Liver (tissue), 8 donors: ENCODE measurements at regions not wholly inside any gene's neighbourhood (a gene's known extent, or its start where the extent isn't known, plus 50 kb on each side); places are given as distances from the start of the nearest gene placed in this dataset.
A peak's percentile ranks its signal among the peaks of the same experiment; 100 is the strongest.

Experiments used
- DNase-seq: peaks from one replicate; pipeline ENCODE4 v3.0.0-alpha.2; 2017; ENCODE audit warnings: low spot score
- H3K27ac ChIP-seq, 2 donors: one replicate each; pipeline ENCODE4 v1.7.0; 2013; ENCODE audit warnings: inconsistent platforms in 2 of 2, low read length in 2 of 2, control low read depth in 1 of 2, low read depth in 1 of 2, mild to moderate bottlenecking in 1 of 2
- H3K27me3 ChIP-seq, 4 donors: one replicate each; pipeline versions ENCODE4 v1.6.1 to v1.7.0; 2013; ENCODE audit warnings: low read length in 3 of 4, inconsistent platforms in 1 of 4, mild to moderate bottlenecking in 1 of 4, moderate library complexity in 1 of 4; ENCODE audit not compliant: control insufficient read depth in 4 of 4, insufficient read depth in 4 of 4
- H3K36me3 ChIP-seq, 4 donors: one replicate each; pipeline versions ENCODE4 v1.6.1 to v1.7.0; 2013; ENCODE audit warnings: low read length in 3 of 4, mild to moderate bottlenecking in 3 of 4, low read depth in 1 of 4, moderate library complexity in 1 of 4; ENCODE audit not compliant: control insufficient read depth in 4 of 4, insufficient read depth in 3 of 4
- H3K4me1 ChIP-seq, 4 donors: one replicate each; pipeline versions ENCODE4 v1.6.1 to v1.7.0; 2013; ENCODE audit warnings: low read length in 3 of 4, mild to moderate bottlenecking in 3 of 4, moderate library complexity in 1 of 4; ENCODE audit not compliant: control insufficient read depth in 4 of 4, insufficient read depth in 4 of 4
- H3K4me3 ChIP-seq, 3 donors: one replicate each; pipeline versions ENCODE4 v1.6.1 to v1.7.0; 2013; ENCODE audit warnings: low read length in 3 of 3, control low read depth in 1 of 3, low read depth in 1 of 3, mild to moderate bottlenecking in 1 of 3
- H3K9ac ChIP-seq, 2 donors: one replicate each; pipeline ENCODE4 v1.7.0; 2013; ENCODE audit warnings: low read length in 2 of 2, mild to moderate bottlenecking in 2 of 2, moderate library complexity in 2 of 2, control low read depth in 1 of 2, low read depth in 1 of 2
- H3K9me3 ChIP-seq, 4 donors: one replicate each; pipeline versions ENCODE4 v1.6.1 to v1.7.0; 2013; ENCODE audit warnings: low read length in 3 of 4; ENCODE audit not compliant: control insufficient read depth in 4 of 4
- EGR1 ChIP-seq, 2 donors: IDR thresholded peaks; 2 replicates each; pipeline ENCODE4 v1.6.1; 2016 to 2018; ENCODE audit warnings: antibody characterized with exemption in 2 of 2, low read depth in 2 of 2
- FOXA1 ChIP-seq: IDR thresholded peaks from 2 replicates; pipeline ENCODE4 v1.6.1; 2016; ENCODE audit warnings: antibody characterized with exemption
- FOXA2 ChIP-seq: IDR thresholded peaks from 2 replicates; pipeline ENCODE4 v1.6.1; 2016; ENCODE audit warnings: antibody characterized with exemption
- GABPA ChIP-seq, 2 donors: IDR thresholded peaks in 1 of 2; conservative IDR thresholded peaks in 1 of 2; 2 replicates each; pipeline ENCODE4 v1.6.1; 2016; ENCODE audit warnings: antibody characterized with exemption in 2 of 2, mild to moderate bottlenecking in 1 of 2, moderate library complexity in 1 of 2
- HNF4A ChIP-seq, 2 donors: conservative IDR thresholded peaks; 2 replicates each; pipeline ENCODE4 v1.6.1; 2016; ENCODE audit warnings: antibody characterized with exemption in 2 of 2, mild to moderate bottlenecking in 2 of 2
- HNF4G ChIP-seq: IDR thresholded peaks from 2 replicates; pipeline ENCODE4 v1.6.1; 2016; ENCODE audit warnings: antibody characterized with exemption
- NR2F2 ChIP-seq: IDR thresholded peaks from 2 replicates; pipeline ENCODE4 v1.6.1; 2016; ENCODE audit warnings: antibody characterized with exemption
- RXRA ChIP-seq, 2 donors: IDR thresholded peaks; 2 replicates each; pipeline ENCODE4 v1.6.1; 2017 to 2018; ENCODE audit warnings: antibody characterized with exemption in 2 of 2, mild to moderate bottlenecking in 1 of 2
- SP1 ChIP-seq: IDR thresholded peaks from 2 replicates; pipeline ENCODE4 v1.6.1; 2018; ENCODE audit warnings: antibody characterized with exemption, mild to moderate bottlenecking
- TAF1 ChIP-seq: conservative IDR thresholded peaks from 2 replicates; pipeline ENCODE4 v1.6.1; 2016; ENCODE audit warnings: antibody characterized with exemption, mild to moderate bottlenecking
- YY1 ChIP-seq: IDR thresholded peaks from 2 replicates; pipeline ENCODE4 v1.6.1; 2016; ENCODE audit warnings: antibody characterized with exemption, mild to moderate bottlenecking
- WGBS: extraction: QIAGEN DNeasy Blood & Tissue Kit; methylation state at CpG from one replicate; pipeline ENCODE4 v1.1.7; 2013; 5-methylcytosine and 5-hydroxymethylcytosine counted together
- TF ChIP-seq, protein P1 (sequence below): IDR thresholded peaks from 2 replicates; pipeline ENCODE4 v1.6.1; 2016; ENCODE audit warnings: antibody characterized with exemption, mild to moderate bottlenecking
- TF ChIP-seq, protein P2 (sequence below): IDR thresholded peaks from 2 replicates; pipeline ENCODE4 v1.6.1; 2016; ENCODE audit warnings: antibody characterized with exemption
- TF ChIP-seq, protein P3 (sequence below): fragments of 150-350 bp; IDR thresholded peaks from 2 replicates; pipeline ENCODE4 v1.5.1; 2017; ENCODE audit warnings: improper control_type of control experiment, low read depth, low read length; ENCODE audit not compliant: missing input control
- donor health status: healthy.
- donor health status: healthy.
- donor health status: healthy.
- donor health status: healthy.
- donor health status: healthy.

GRCh38 chr13:26476111-26476781, 81.2 kb upstream of the WASF3 start:
- no peaks in the 10 kb centered on the region for H3K27me3 ChIP-seq
- peaks cover 0 to 14% (median under 1%) of the 10 kb centered on the region in 4 donors for H3K4me1 ChIP-seq
- no peak for DNase-seq
- WGBS, result 0% methylated on average over 1 of the region's 20 CpGs
- no peak overlapping the region for H3K4me3 ChIP-seq
- no peak overlapping the region for H3K9ac ChIP-seq
- no peak for TF ChIP-seq TAF1
- peak; percentile 98 for TF ChIP-seq NR2F2
- TF ChIP-seq HNF4A (conservative IDR thresholded peaks at IDR 0.05), result no peak
- no peak for TF ChIP-seq FOXA1
- TF ChIP-seq SP1, result peak; percentile 38
- TF ChIP-seq RXRA (IDR thresholded peaks at IDR 0.05), result peak in 1 of 2 donors; percentile 33
- H3K9me3 ChIP-seq, result no peaks in the 10 kb centered on the region
- H3K36me3 ChIP-seq, result no peaks in the 10 kb centered on the region
- H3K27ac ChIP-seq, result peak overlapping the region; percentile 39 to 74

DNA sequence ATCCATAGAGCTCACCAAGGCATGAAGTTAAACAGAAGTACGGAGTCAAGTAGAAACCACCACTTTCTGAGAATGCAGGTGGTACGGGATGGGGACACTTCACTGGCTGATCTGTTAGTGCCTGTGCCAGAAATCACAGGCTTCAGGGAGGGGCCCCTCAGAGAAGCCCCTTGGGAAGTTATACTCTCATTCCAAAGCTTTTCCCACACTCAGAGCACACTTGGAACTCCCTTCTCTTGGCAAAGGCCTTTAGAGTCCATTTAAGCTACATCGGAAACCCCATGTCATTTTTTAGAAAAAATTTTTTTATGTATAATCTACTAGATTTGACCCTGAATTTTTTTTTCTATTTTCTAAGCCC, 80.7 kb upstream of the WASF3 start:
- DNase-seq, result no peak
- Histone ChIP-seq H3K9ac (no peak overlapping the region), H3K9me3 (no peaks in the 10 kb centered on the region), H3K27me3 (no peaks in the 10 kb centered on the region), H3K4me1 (peaks cover 0 to 14% (median under 1%) of the 10 kb centered on the region in 4 donors), H3K4me3 (no peak overlapping the region), H3K27ac (peak overlapping the region; percentile 39 to 74), H3K36me3 (no peaks in the 10 kb centered on the region)
- WGBS, result no CpG with 5 or more reads among the region's 3 CpGs
- no peak for TF ChIP-seq GABPA (IDR thresholded peaks at IDR 0.05 in 1 of 2, conservative IDR thresholded peaks at IDR 0.05 in 1 of 2)
- no peak for TF ChIP-seq HNF4A (conservative IDR thresholded peaks at IDR 0.05)
- no peak for TF ChIP-seq RXRA (IDR thresholded peaks at IDR 0.05)

- Histone ChIP-seq H3K9ac (no peak overlapping the region), H3K27me3 (no peaks in the 10 kb centered on the region), H3K4me1 (peaks cover 0 to 14% (median under 1%) of the 10 kb centered on the region in 4 donors), H3K36me3 (no peaks in the 10 kb centered on the region), H3K27ac (no peak overlapping the region), H3K4me3 (no peak overlapping the region), H3K9me3 (no peaks in the 10 kb centered on the region)
- DNase-seq, result no peak
- TF ChIP-seq HNF4G (no peak), FOXA2 (no peak), YY1 (no peak), TAF1 (no peak), GABPA (IDR thresholded peaks at IDR 0.05 in 1 of 2, conservative IDR thresholded peaks at IDR 0.05 in 1 of 2) (no peak), EGR1 (IDR thresholded peaks at IDR 0.05; ENCODE audit: low read depth in 2 of 2) (no peak), FOXA1 (no peak), SP1 (no peak)
- TF ChIP-seq, protein P1, sequence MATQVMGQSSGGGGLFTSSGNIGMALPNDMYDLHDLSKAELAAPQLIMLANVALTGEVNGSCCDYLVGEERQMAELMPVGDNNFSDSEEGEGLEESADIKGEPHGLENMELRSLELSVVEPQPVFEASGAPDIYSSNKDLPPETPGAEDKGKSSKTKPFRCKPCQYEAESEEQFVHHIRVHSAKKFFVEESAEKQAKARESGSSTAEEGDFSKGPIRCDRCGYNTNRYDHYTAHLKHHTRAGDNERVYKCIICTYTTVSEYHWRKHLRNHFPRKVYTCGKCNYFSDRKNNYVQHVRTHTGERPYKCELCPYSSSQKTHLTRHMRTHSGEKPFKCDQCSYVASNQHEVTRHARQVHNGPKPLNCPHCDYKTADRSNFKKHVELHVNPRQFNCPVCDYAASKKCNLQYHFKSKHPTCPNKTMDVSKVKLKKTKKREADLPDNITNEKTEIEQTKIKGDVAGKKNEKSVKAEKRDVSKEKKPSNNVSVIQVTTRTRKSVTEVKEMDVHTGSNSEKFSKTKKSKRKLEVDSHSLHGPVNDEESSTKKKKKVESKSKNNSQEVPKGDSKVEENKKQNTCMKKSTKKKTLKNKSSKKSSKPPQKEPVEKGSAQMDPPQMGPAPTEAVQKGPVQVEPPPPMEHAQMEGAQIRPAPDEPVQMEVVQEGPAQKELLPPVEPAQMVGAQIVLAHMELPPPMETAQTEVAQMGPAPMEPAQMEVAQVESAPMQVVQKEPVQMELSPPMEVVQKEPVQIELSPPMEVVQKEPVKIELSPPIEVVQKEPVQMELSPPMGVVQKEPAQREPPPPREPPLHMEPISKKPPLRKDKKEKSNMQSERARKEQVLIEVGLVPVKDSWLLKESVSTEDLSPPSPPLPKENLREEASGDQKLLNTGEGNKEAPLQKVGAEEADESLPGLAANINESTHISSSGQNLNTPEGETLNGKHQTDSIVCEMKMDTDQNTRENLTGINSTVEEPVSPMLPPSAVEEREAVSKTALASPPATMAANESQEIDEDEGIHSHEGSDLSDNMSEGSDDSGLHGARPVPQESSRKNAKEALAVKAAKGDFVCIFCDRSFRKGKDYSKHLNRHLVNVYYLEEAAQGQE, result no peak
- TF ChIP-seq, protein P2, sequence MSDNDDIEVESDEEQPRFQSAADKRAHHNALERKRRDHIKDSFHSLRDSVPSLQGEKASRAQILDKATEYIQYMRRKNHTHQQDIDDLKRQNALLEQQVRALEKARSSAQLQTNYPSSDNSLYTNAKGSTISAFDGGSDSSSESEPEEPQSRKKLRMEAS, result no peak
- TF ChIP-seq, protein P3, sequence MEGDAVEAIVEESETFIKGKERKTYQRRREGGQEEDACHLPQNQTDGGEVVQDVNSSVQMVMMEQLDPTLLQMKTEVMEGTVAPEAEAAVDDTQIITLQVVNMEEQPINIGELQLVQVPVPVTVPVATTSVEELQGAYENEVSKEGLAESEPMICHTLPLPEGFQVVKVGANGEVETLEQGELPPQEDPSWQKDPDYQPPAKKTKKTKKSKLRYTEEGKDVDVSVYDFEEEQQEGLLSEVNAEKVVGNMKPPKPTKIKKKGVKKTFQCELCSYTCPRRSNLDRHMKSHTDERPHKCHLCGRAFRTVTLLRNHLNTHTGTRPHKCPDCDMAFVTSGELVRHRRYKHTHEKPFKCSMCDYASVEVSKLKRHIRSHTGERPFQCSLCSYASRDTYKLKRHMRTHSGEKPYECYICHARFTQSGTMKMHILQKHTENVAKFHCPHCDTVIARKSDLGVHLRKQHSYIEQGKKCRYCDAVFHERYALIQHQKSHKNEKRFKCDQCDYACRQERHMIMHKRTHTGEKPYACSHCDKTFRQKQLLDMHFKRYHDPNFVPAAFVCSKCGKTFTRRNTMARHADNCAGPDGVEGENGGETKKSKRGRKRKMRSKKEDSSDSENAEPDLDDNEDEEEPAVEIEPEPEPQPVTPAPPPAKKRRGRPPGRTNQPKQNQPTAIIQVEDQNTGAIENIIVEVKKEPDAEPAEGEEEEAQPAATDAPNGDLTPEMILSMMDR, result no peak
- WGBS, result 90% methylated on average over 2 of the region's 6 CpGs
These were observed 79.8 kb upstream of the WASF3 start for GRCh38 chr13:26477681-26478080.
